ENCODE measurements at regions not wholly inside any gene's neighbourhood (a gene's known extent, or its start where the extent isn't known, plus 50 kb on each side); places are given as distances from the start of the nearest gene placed in this dataset.

GRCh38 chr20:21836346-21836745 lies 130.9 kb downstream of the PAX1 start:
- no peak for DNase-seq

GRCh38 chr20:21835042-21835441 lies 129.6 kb downstream of the PAX1 start:
- no peak for DNase-seq

- no peak for DNase-seq
Observed at GRCh38 chr20:21832442-21833385, 127.2 kb downstream of the PAX1 start.

GRCh38 chr20:21826976-21827375 lies 121.5 kb downstream of the PAX1 start:
- DNase-seq, result peak; percentile 19

GRCh38 chr20:21821358-21821757 lies 115.9 kb downstream of the PAX1 start:
- DNase-seq, result no peak

GRCh38 chr20:21820688-21821087 lies 115.2 kb downstream of the PAX1 start:
- DNase-seq, result peak; percentile 19

- DNase-seq, result no peak
Observed at GRCh38 chr20:21820045-21820444, 114.6 kb downstream of the PAX1 start.

GRCh38 chr20:21812379-21812778 lies 106.9 kb downstream of the PAX1 start:
- no peak for DNase-seq

GRCh38 chr20:21809961-21810523 lies 104.6 kb downstream of the PAX1 start:
- no peak for DNase-seq

GRCh38 chr20:21808863-21809664 lies 103.6 kb downstream of the PAX1 start:
- DNase-seq, result peak; percentile 25

- DNase-seq, result no peak
Observed at GRCh38 chr20:21808139-21808538, 102.7 kb downstream of the PAX1 start.

GRCh38 chr20:21804802-21805201 lies 99.3 kb downstream of the PAX1 start:
- no peak for DNase-seq

GRCh38 chr20:21801193-21801592 lies 95.7 kb downstream of the PAX1 start:
- DNase-seq, result no peak

- no peak for DNase-seq
Observed at GRCh38 chr20:21798384-21798783, 92.9 kb downstream of the PAX1 start.

GRCh38 chr20:21796059-21796458 lies 90.6 kb downstream of the PAX1 start:
- no peak for DNase-seq

- no peak for DNase-seq
Observed at GRCh38 chr20:21788082-21788481, 82.6 kb downstream of the PAX1 start.

GRCh38 chr20:21781446-21782075 lies 76.1 kb downstream of the PAX1 start:
- DNase-seq, result no peak

- DNase-seq, result no peak
Observed at GRCh38 chr20:21780528-21780927, 75.1 kb downstream of the PAX1 start.

Measured in left kidney (tissue), 1 donor.